ENCODE measurements at regions not wholly inside any gene's neighbourhood (a gene's known extent, or its start where the extent isn't known, plus 50 kb on each side); places are given as distances from the start of the nearest gene placed in this dataset.

DNA sequence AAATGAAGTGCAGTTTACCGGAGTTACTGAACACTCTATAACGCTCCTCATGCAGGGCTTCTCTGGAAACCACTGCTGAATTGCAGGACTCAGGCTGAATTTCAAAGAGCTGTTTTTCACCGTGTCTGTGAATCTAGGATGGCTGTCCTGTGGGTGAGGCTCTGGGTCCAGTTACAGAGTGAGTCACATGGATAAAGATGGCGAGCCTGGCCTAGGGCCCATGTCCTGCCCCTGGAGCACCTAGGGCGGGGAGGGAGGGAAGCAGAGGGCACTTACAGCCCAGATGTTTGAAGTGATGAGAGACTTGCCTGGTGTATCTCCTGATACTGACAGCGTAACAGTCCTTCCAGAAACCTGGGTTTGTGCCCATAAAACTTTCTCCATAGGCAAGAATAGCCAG is 583.0 kb downstream of the IRS1 start:
- no peak for TF ChIP-seq CTCF (IDR thresholded peaks at IDR 0.05; ENCODE audit: low read depth, low read length)
- Histone ChIP-seq H3K27ac (no peak overlapping the region), H3K4me1 (ENCODE audit: low read depth) (no peaks in the 10 kb centered on the region), H3K27me3 (no peaks in the 10 kb centered on the region), H3K9me3 (ENCODE audit: low read depth) (no peaks in the 10 kb centered on the region), H3K36me3 (no peaks in the 10 kb centered on the region), H3K4me3 (no peak overlapping the region)
- no peak for DNase-seq (ENCODE audit: low read depth in 1 of 2, low spot score in 1 of 2)

DNA sequence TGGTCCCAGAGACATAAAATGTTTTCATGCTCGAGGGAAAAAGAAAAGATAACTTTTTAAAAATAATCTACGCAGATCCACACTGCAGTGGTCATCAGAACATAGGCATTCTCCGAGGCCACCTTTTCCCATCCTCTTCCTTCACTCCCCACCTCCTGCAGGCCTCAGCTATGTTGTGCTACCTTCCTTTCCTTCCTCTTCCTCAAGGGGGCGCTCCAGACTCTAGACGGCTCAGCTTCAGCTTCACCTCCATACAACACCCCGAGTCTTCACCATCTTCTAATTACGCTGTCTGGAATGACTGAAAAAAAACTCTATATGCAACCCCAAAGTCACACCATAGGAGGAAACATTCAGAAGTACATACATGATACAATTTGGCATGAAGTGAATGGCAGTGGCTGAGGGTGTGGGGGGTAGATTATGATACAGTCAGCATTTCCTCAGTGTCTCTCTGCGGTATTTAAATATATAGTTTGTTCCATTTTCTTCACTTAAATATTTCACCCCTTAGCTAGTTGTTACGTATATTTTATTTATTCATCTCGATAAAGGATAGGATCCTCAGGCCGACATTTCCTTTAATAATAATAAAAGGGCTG is 583.6 kb downstream of the IRS1 start:
- peak; percentile 80 for TF ChIP-seq CTCF (IDR thresholded peaks at IDR 0.05; ENCODE audit: low read depth, low read length)
- Histone ChIP-seq H3K9me3 (ENCODE audit: low read depth) (no peaks in the 10 kb centered on the region), H3K27me3 (no peaks in the 10 kb centered on the region), H3K4me1 (ENCODE audit: low read depth) (no peaks in the 10 kb centered on the region), H3K4me3 (no peak overlapping the region), H3K27ac (no peak overlapping the region), H3K36me3 (no peaks in the 10 kb centered on the region)
- peak; percentile 73 to 83 for DNase-seq (ENCODE audit: low read depth in 1 of 2, low spot score in 1 of 2)

DNA sequence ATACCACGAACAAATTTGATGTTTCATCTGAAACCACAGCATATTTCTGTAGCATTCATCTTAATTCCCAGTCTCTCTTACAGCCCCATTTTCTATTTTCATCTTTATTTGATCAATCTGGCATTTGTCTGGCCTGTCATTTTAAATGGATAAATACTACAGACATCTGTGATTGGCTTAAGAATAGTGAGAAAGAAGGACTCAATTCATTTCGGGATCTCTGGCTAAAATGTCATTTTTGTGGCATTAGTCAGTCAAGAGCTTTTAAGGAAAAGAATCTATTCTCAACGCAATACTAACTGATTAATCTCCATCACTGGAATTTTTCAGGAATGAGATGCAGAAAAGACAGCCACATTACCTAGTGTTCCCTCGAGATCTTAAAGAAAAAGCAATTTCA is 585.9 kb downstream of the IRS1 start:
- Histone ChIP-seq H3K36me3 (no peaks in the 10 kb centered on the region), H3K27me3 (no peaks in the 10 kb centered on the region), H3K27ac (no peak overlapping the region), H3K9me3 (ENCODE audit: low read depth) (no peaks in the 10 kb centered on the region), H3K4me3 (no peak overlapping the region), H3K4me1 (ENCODE audit: low read depth) (no peaks in the 10 kb centered on the region)
- peak in 1 of 2 donors; percentile 68 for DNase-seq (ENCODE audit: low read depth in 1 of 2, low spot score in 1 of 2)
- TF ChIP-seq CTCF (IDR thresholded peaks at IDR 0.05; ENCODE audit: low read depth, low read length): no peak

GRCh38 chr2:226211439-226211838 is 588.2 kb downstream of the IRS1 start:
- H3K27me3 ChIP-seq: no peaks in the 10 kb centered on the region
- no peak overlapping the region for H3K27ac ChIP-seq
- no peak overlapping the region for H3K4me3 ChIP-seq
- H3K4me1 ChIP-seq (ENCODE audit: low read depth): peaks cover 9% of the 10 kb centered on the region
- H3K36me3 ChIP-seq: no peaks in the 10 kb centered on the region
- H3K9me3 ChIP-seq (ENCODE audit: low read depth): no peaks in the 10 kb centered on the region
- TF ChIP-seq CTCF (IDR thresholded peaks at IDR 0.05; ENCODE audit: low read depth, low read length): no peak
- peak in 1 of 2 donors; percentile 95 for DNase-seq (ENCODE audit: low read depth in 1 of 2, low spot score in 1 of 2)

DNA sequence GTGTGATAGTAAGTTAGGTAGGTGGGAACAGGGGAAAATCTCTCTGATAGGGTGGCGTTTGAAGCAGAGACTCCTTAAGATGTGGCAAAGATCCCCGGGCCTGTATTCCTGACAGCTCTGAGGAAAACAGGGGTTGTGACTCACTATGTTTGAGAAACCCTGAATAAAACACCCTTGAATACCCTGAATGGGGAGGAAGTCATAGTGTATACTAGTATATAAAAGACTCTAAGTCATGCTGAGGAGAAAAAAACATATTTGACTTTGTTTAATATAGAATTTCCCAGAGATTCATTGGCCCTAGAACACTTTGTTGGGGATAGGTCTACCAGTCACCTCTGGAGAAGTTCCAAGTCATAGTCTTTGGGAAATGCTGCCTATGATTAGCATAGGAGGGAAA is 590.9 kb downstream of the IRS1 start:
- H3K4me3 ChIP-seq: no peak overlapping the region
- H3K9me3 ChIP-seq (ENCODE audit: low read depth): no peaks in the 10 kb centered on the region
- no peak overlapping the region for H3K27ac ChIP-seq
- no peaks in the 10 kb centered on the region for H3K27me3 ChIP-seq
- DNase-seq (ENCODE audit: low read depth in 1 of 2, low spot score in 1 of 2): peak in 1 of 2 donors; percentile 66
- no peaks in the 10 kb centered on the region for H3K36me3 ChIP-seq
- no peak for TF ChIP-seq CTCF (IDR thresholded peaks at IDR 0.05; ENCODE audit: low read depth, low read length)
- H3K4me1 ChIP-seq (ENCODE audit: low read depth): peaks cover 9% of the 10 kb centered on the region

All from cardiac muscle cell (in vitro differentiated cells and primary cell).